Heart left ventricle (tissue), 16 donors: ENCODE measurements at regions not wholly inside any gene's neighbourhood (a gene's known extent, or its start where the extent isn't known, plus 50 kb on each side); places are given as distances from the start of the nearest gene placed in this dataset.
"Not testable (repeated sequence)": the region's sequence is repeated elsewhere in the genome, so short reads cannot be mapped to it uniquely, and the experiment has no call there.

Experiments used
- ATAC-seq, 4 donors: fragments of 200-7000 bp; cut with Tn5 transposase; one replicate each; pipeline ENCODE4 v1.9.1; 2020 to 2022; ENCODE audit warnings: moderate library complexity in 4 of 4, mild to moderate bottlenecking in 3 of 4, moderate number of reproducible peaks in 1 of 4
- DNase-seq, 5 donors: peaks; one replicate each; pipeline ENCODE4 v3.0.0-alpha.2; 2020
- H3K27ac ChIP-seq, 12 donors: fragments of 200-600 bp; sonication (generic) in 4 of 12; one replicate each; pipeline versions ENCODE4 v1.5.0 to v1.8.0; 2016 to 2022; ENCODE audit warnings: mild to moderate bottlenecking in 2 of 12
- H3K27me3 ChIP-seq, 9 donors: fragments of 200-600 bp; sonication (generic) in 2 of 9; one replicate each; pipeline versions ENCODE4 v1.5.1 to v1.8.0; 2016 to 2022; ENCODE audit warnings: mild to moderate bottlenecking in 3 of 9
- H3K36me3 ChIP-seq, 9 donors: fragments of 200-600 bp; sonication (generic) in 2 of 9; one replicate each; pipeline versions ENCODE4 v1.5.0 to v1.8.0; 2018 to 2022; ENCODE audit warnings: mild to moderate bottlenecking in 2 of 9
- H3K4me1 ChIP-seq, 12 donors: fragments of 200-600 bp; sonication (generic) in 4 of 12; one replicate each; pipeline versions ENCODE4 v1.5.0 to v1.8.0; 2016 to 2022; ENCODE audit warnings: mild to moderate bottlenecking in 3 of 12
- H3K4me3 ChIP-seq, 12 donors: fragments of 200-600 bp; sonication (generic) in 4 of 12; one replicate each; pipeline versions ENCODE4 v1.5.0 to v1.8.0; 2017 to 2022; ENCODE audit warnings: mild to moderate bottlenecking in 9 of 12, moderate library complexity in 4 of 12
- H3K9me3 ChIP-seq, 12 donors: fragments of 200-600 bp; sonication (generic) in 4 of 12; one replicate each; pipeline versions ENCODE4 v1.5.0 to v1.8.0; 2016 to 2022; ENCODE audit warnings: mild to moderate bottlenecking in 1 of 12
- CTCF ChIP-seq, 12 donors: fragments of 200-600 bp; sonication (generic) in 4 of 12; IDR thresholded peaks; one replicate each; pipeline versions ENCODE4 v1.5.0 to v1.8.0; 2018 to 2022; ENCODE audit warnings: antibody characterized with exemption in 12 of 12, mild to moderate bottlenecking in 5 of 12
- POLR2A ChIP-seq, 2 donors: fragments of 450-650 bp; IDR thresholded peaks; one replicate each; pipeline ENCODE4 v1.6.1; 2017; ENCODE audit warnings: antibody characterized with exemption in 2 of 2, mild to moderate bottlenecking in 2 of 2, moderate library complexity in 2 of 2
- WGBS, 4 donors: extraction: QIAGEN DNeasy Blood & Tissue Kit in 2 of 4; methylation state at CpG; one replicate each; pipeline versions ENCODE4 v1.1.5 to v1.1.7; 2013 to 2018; 5-methylcytosine and 5-hydroxymethylcytosine counted together
- intact Hi-C, 10 donors: fragments of 100-400 bp; cut with DNase I; formaldehyde crosslinking; loops; one replicate each; pipeline versions ENCODE4 v1.11.1 to v1.14.2; 2022
- donor health status: ischemic (EF 13 %, LVEDD 7.1; RV severe dilation, severe dysfunction).
- donor health status: healthy with polysubstance abuse.
- donor health status: DM: no; HTN: yes; CAD: no.
- donor health status: DM: no; HTN: no; CAD: no.
- donor health status: ischemic (EF 25% LVEDD 6.9; RV normal size, moderate dysfunction).
- donor health status: ischemic (EF 25% LVEDD 5.7; RV mildly dilated, moderate dysfunction).
- donor health status: healthy.
- donor health status: DM: yes; HTN: yes; CAD: no.
- donor health status: ischemic (EF 35%, LVEDD 5.7; RV mildly dilated, moderate dysfunction).
- donor health status: nonischemic (EF 11% LVEDD 7.7; RV severe dilation, severe dysfunction).
- donor health status: DM: yes; HTN: yes; CAD: no.
- donor health status: PGD.
- donor health status: ischemic (EF 29% LVEDD 5.4; RV normal size, mild dysfunction).
- donor health status: nonischemic (EF 23%, LVEDD 6.1; RV moderate dilation, normal function).

DNA sequence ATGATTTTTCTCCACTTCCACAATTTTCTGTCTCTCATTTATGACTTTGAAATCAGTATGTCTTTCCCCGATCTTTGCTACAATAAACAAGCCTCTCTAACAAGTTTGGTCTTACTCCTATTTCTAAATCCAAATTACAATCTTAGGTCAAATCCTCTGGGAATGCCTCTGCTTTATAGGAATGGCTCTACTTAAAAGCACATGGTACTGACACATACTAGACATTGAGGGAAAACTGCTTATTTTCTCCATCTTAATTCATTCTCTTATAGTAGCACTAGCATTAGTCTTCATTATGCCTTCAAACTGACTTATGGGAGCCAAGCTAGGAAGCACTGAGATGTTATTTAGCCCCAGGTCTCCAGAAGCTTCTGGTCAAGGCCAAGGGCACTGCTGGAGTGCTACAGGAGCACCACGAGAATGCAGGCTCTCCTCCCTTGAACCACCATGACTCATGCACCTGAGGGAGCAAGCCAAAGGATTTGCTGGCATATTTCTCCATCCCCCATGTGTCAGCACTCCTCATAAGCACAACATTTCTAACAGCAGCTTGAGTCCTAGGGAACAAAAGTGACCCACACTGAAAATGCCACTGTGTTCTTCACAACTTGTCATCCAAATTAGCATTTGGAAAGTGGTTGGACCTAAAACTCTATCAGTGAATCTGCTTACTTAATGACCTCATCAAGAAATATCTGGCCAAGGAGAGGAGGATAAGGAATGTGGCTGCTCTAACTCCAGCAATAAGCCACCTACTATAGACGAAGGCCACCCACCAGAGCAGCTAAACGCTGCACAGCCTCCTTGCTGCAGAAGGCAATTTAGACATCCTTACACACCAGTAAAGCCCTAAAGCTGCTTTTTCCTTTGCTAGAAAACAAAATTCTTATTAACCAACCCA, 156.8 kb upstream of the KCNQ5 start:
- Histone ChIP-seq H3K27me3 (no peaks in the 10 kb centered on the region), H3K9me3 (no peaks in the 10 kb centered on the region), H3K4me3 (no peak overlapping the region), H3K4me1 (no peaks in the 10 kb centered on the region), H3K27ac (no peak overlapping the region), H3K36me3 (no peaks in the 10 kb centered on the region)
- DNase-seq (no peak), ATAC-seq (no peak)
- 55 to 65% (median 62%) methylated on average over 3 to 4 of the region's 4 CpGs for WGBS, 4 donors
- intact Hi-C loops = no loop called here
- no peak for TF ChIP-seq CTCF (IDR thresholded peaks at IDR 0.05)
- TF ChIP-seq POLR2A (IDR thresholded peaks at IDR 0.05) = no peak

DNA sequence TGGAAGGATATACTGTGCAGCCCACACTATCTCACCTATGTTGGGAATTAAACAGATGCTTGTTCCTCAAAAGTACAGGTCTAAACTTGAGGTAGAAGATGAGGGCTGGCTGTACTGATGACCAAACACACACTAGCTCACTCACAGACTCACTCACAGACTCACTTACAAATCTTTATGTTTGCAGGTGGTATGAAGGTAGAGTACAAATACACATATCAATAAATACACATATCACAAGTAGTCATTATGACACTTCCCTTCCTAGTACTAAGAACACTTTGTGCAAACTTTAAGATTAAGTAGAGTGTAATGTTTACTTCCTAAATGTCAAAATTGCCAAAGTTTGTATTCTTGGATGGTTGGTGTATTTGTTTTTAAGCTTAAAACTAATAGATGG, 155.4 kb upstream of the KCNQ5 start:
- Histone ChIP-seq H3K36me3 (no peaks in the 10 kb centered on the region), H3K4me3 (no peak overlapping the region), H3K27me3 (no peaks in the 10 kb centered on the region), H3K27ac (no peak overlapping the region), H3K4me1 (no peaks in the 10 kb centered on the region), H3K9me3 (no peaks in the 10 kb centered on the region)
- ATAC-seq (no peak), DNase-seq (no peak)
- no peak for TF ChIP-seq CTCF (IDR thresholded peaks at IDR 0.05)
- no peak for TF ChIP-seq POLR2A (IDR thresholded peaks at IDR 0.05)
- intact Hi-C loops = no loop called here

GRCh38 chr6:72466971-72467566, 154.8 kb upstream of the KCNQ5 start:
- intact Hi-C loops = no loop called here
- no peaks in the 10 kb centered on the region for H3K9me3 ChIP-seq
- H3K36me3 ChIP-seq = no peaks in the 10 kb centered on the region
- TF ChIP-seq CTCF (IDR thresholded peaks at IDR 0.05) = no peak
- no peak for TF ChIP-seq POLR2A (IDR thresholded peaks at IDR 0.05)
- no peak overlapping the region for H3K4me3 ChIP-seq
- DNase-seq (no peak), ATAC-seq (no peak)
- H3K27me3 ChIP-seq = no peaks in the 10 kb centered on the region
- no peak overlapping the region for H3K27ac ChIP-seq
- H3K4me1 ChIP-seq = no peaks in the 10 kb centered on the region

DNA sequence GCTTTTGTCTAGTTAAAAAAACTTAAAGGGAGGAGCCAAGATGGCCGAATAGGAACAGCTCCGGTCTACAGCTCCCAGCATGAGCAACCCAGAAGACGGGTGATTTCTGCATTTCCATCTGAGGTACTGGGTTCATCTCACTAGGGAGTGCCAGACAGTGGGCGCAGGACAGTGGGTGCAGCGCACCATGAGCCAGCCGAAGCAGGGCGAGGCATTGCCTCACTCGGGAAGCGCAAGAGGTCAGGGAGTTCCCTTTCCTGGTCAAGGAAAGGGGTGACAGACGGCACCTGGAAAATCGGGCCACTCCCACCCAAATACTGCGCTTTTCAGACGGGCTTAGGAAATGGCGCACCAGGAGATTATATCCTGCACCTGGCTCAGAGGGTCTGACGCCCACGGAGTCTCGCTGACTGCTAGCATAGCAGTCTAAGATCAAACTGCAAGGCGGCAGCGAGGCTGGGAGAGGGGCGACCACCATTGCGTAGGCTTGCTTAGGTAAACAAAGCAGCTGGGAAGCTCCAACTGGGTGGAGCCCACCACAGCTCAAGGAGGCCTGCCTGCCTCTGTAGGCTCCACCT, 152.4 kb upstream of the KCNQ5 start:
- intact Hi-C loops = not testable (repeated sequence)
- WGBS, 4 donors = 89 to 92% (median 90%) methylated on average over 20 to 21 of the region's 21 CpGs

More for the DNA sequence above, 152.4 kb upstream of the KCNQ5 start:
- not testable (repeated sequence) for H3K27me3 ChIP-seq, DNase-seq, ATAC-seq, H3K4me3 ChIP-seq, H3K4me1 ChIP-seq, H3K27ac ChIP-seq, H3K36me3 ChIP-seq, H3K9me3 ChIP-seq
